GM23338 (cell line): ENCODE measurements at regions not wholly inside any gene's neighbourhood (a gene's known extent, or its start where the extent isn't known, plus 50 kb on each side); places are given as distances from the start of the nearest gene placed in this dataset.
A peak's percentile ranks its signal among the peaks of the same experiment; 100 is the strongest.
"Not testable (repeated sequence)": the region's sequence is repeated elsewhere in the genome, so short reads cannot be mapped to it uniquely, and the experiment has no call there.

Source experiments
- ATAC-seq: fragments of 200-7000 bp; cut with Tn5 transposase; 3 replicates; pipeline ENCODE4 v1.9.1; 2020
- DNase-seq: peaks from one replicate; pipeline ENCODE4 v3.0.0-alpha.2; 2015; ENCODE audit warnings: low spot score
- H2AFZ ChIP-seq: fragments of 200-600 bp; sonication (generic); 2 replicates; pipeline ENCODE4 v1.8.0; 2016; ENCODE audit warnings: antibody characterized with exemption, mild to moderate bottlenecking, moderate library complexity
- H3F3A ChIP-seq: fragments of 200-600 bp; sonication (generic); replicated peaks from 2 replicates; pipeline ENCODE4 v1.8.0; 2017; ENCODE audit warnings: antibody characterized with exemption, mixed run types, low read depth
- H3K27ac ChIP-seq: fragments of 200-600 bp; sonication (generic); 2 replicates; pipeline ENCODE4 v1.6.1; 2016; ENCODE audit warnings: low read depth
- H3K27me3 ChIP-seq: fragments of 200-600 bp; sonication (generic); 2 replicates; pipeline ENCODE4 v1.8.0; 2016; ENCODE audit warnings: mild to moderate bottlenecking, mixed run types, moderate library complexity; ENCODE audit not compliant: insufficient read depth
- H3K36me3 ChIP-seq: fragments of 200-600 bp; sonication (generic); 2 replicates; pipeline ENCODE4 v1.8.0; 2016; ENCODE audit warnings: mild to moderate bottlenecking; ENCODE audit not compliant: insufficient read depth
- H3K4me1 ChIP-seq: fragments of 200-600 bp; sonication (generic); 2 replicates; pipeline ENCODE4 v1.8.0; 2016; ENCODE audit warnings: mild to moderate bottlenecking, moderate library complexity; ENCODE audit not compliant: insufficient read depth
- H3K4me2 ChIP-seq: fragments of 200-600 bp; sonication (generic); 2 replicates; pipeline ENCODE4 v1.7.1; 2017; ENCODE audit warnings: mixed run types
- H3K4me3 ChIP-seq: fragments of 200-600 bp; sonication (generic); 2 replicates; pipeline ENCODE4 v1.6.1; 2016; ENCODE audit warnings: mixed run types
- H3K79me2 ChIP-seq: fragments of 200-600 bp; sonication (generic); replicated peaks from 2 replicates; pipeline ENCODE4 v1.8.0; 2017; ENCODE audit warnings: mild to moderate bottlenecking; ENCODE audit not compliant: insufficient read depth
- H3K9me2 ChIP-seq: fragments of 200-600 bp; sonication (generic); 2 replicates; pipeline ENCODE4 v1.8.0; 2017; ENCODE audit not compliant: insufficient read depth
- H4K20me1 ChIP-seq: fragments of 200-600 bp; sonication (generic); replicated peaks from 2 replicates; pipeline ENCODE4 v1.8.0; 2017; ENCODE audit warnings: mild to moderate bottlenecking; ENCODE audit not compliant: insufficient read depth
- H3K27ac Mint-ChIP-seq: 2 replicates; pipeline ENCODE4 v1.8.0; 2020; ENCODE audit warnings: inconsistent platforms, mild to moderate bottlenecking, moderate library complexity, mixed read lengths
- H3K27me3 Mint-ChIP-seq: 3 replicates; pipeline ENCODE4 v1.8.0; 2022; ENCODE audit warnings: low read depth, mild to moderate bottlenecking, moderate library complexity, mixed read lengths, inconsistent platforms; ENCODE audit not compliant: insufficient read depth, poor library complexity
- H3K36me3 Mint-ChIP-seq: 3 replicates; pipeline ENCODE4 v1.8.0; 2021; ENCODE audit warnings: low read depth, mild to moderate bottlenecking, inconsistent platforms, moderate library complexity, mixed read lengths
- H3K4me1 Mint-ChIP-seq: 3 replicates; pipeline ENCODE4 v1.8.0; 2020; ENCODE audit warnings: mild to moderate bottlenecking, inconsistent platforms, mixed read lengths
- H3K4me3 Mint-ChIP-seq: 3 replicates; pipeline ENCODE4 v1.8.0; 2021; ENCODE audit warnings: moderate library complexity, mild to moderate bottlenecking, inconsistent platforms, mixed read lengths
- H3K9me3 Mint-ChIP-seq: 3 replicates; pipeline ENCODE4 v1.8.0; 2020; ENCODE audit warnings: moderate library complexity, mild to moderate bottlenecking, inconsistent platforms, mixed read lengths
- CREB1 ChIP-seq: fragments of 250-450 bp; sonication (Bioruptor Pico); IDR thresholded peaks from 2 replicates; pipeline ENCODE4 v1.5.0; 2020; ENCODE audit warnings: low read depth, mild to moderate bottlenecking, moderate library complexity
- CTCF ChIP-seq, 2 experiments: fragments of 200-600 bp in 1 of 2; sonication (generic) in 1 of 2; conservative IDR thresholded peaks; 2 replicates each; pipeline versions ENCODE4 v1.5.1 to v1.6.1; 2016 to 2017; ENCODE audit warnings: antibody characterized with exemption in 2 of 2, low read depth in 2 of 2, mild to moderate bottlenecking in 2 of 2, moderate library complexity in 1 of 2
- JUNB ChIP-seq: IDR thresholded peaks from one replicate; pipeline ENCODE4 v1.6.1; 2016; ENCODE audit warnings: antibody characterized with exemption; ENCODE audit not compliant: unreplicated experiment
- NANOG ChIP-seq: IDR thresholded peaks from 2 replicates; pipeline ENCODE4 v1.6.1; 2016; ENCODE audit warnings: antibody characterized with exemption, borderline replicate concordance
- ZNF114 ChIP-seq: fragments of 250-450 bp; sonication (Bioruptor Pico); IDR thresholded peaks from 2 replicates; pipeline ENCODE4 v1.5.0; 2020; ENCODE audit warnings: mild to moderate bottlenecking, moderate library complexity
- ZNF331 ChIP-seq: fragments of 250-450 bp; sonication (Bioruptor Pico); IDR thresholded peaks from 2 replicates; pipeline ENCODE4 v1.5.0; 2020; ENCODE audit warnings: low read depth, mild to moderate bottlenecking, moderate library complexity

- H3K79me2 ChIP-seq, H2AFZ ChIP-seq, ATAC-seq, H3K4me2 ChIP-seq, H3K4me3 ChIP-seq, H3K4me1 ChIP-seq, H3K36me3 ChIP-seq, H4K20me1 ChIP-seq, H3K27ac Mint-ChIP-seq, H3K27me3 Mint-ChIP-seq, H3K9me2 ChIP-seq, H3K4me3 Mint-ChIP-seq, H3K27me3 ChIP-seq, H3K27ac ChIP-seq, H3F3A ChIP-seq, H3K4me1 Mint-ChIP-seq, DNase-seq: not testable (repeated sequence)
- Mint-ChIP-seq H3K9me3 (peaks cover 20% of the 10 kb centered on the region), H3K36me3 (peaks cover 52% of the 10 kb centered on the region)
These were observed 976.0 kb downstream of the ADGRL2 start for GRCh38 chr1:82776730-82777129.

GRCh38 chr1:82775406-82776000 is 974.8 kb downstream of the ADGRL2 start:
- Histone ChIP-seq H4K20me1 (no peaks in the 10 kb centered on the region), H3K79me2 (no peaks in the 10 kb centered on the region), H3K4me3 (no peak overlapping the region), H3K36me3 (no peaks in the 10 kb centered on the region), H2AFZ (no peak overlapping the region), H3K9me2 (peaks cover 8% of the 10 kb centered on the region), H3K27ac (no peak overlapping the region), H3K27me3 (no peaks in the 10 kb centered on the region), H3F3A (no peaks in the 10 kb centered on the region), H3K4me1 (no peaks in the 10 kb centered on the region), H3K4me2 (no peak overlapping the region)
- Mint-ChIP-seq H3K4me1 (peaks cover 9% of the 10 kb centered on the region; the same call in 2 of the 3 replicates), H3K36me3 (peaks cover 43% of the 10 kb centered on the region), H3K27ac (no peak overlapping the region), H3K9me3 (peaks cover 10% of the 10 kb centered on the region), H3K27me3 (peaks cover 4% of the 10 kb centered on the region), H3K4me3 (no peak overlapping the region)
- TF ChIP-seq CTCF (conservative IDR thresholded peaks at IDR 0.05; ENCODE audit: low read depth in 2 of 2), result peak; percentile 90 to 94
- TF ChIP-seq ZNF331 (CRISPR knock-in tag), result no peak
- TF ChIP-seq ZNF114 (CRISPR knock-in tag), result no peak
- peak; percentile 93 for ATAC-seq
- peak; percentile 93 for DNase-seq

- Histone ChIP-seq H2AFZ (no peak overlapping the region), H3F3A (no peaks in the 10 kb centered on the region), H3K9me2 (no peaks in the 10 kb centered on the region), H3K27ac (no peak overlapping the region), H3K4me1 (peaks cover 13% of the 10 kb centered on the region), H3K27me3 (no peaks in the 10 kb centered on the region), H3K36me3 (no peaks in the 10 kb centered on the region), H4K20me1 (no peaks in the 10 kb centered on the region), H3K79me2 (no peaks in the 10 kb centered on the region), H3K4me2 (no peak overlapping the region), H3K4me3 (no peak overlapping the region)
- Mint-ChIP-seq H3K9me3 (no peaks in the 10 kb centered on the region), H3K27me3 (peaks cover 2% of the 10 kb centered on the region), H3K4me1 (peaks cover 19% of the 10 kb centered on the region), H3K36me3 (no peaks in the 10 kb centered on the region), H3K27ac (no peak overlapping the region), H3K4me3 (no peak overlapping the region)
- ATAC-seq (no peak), DNase-seq (no peak)
- no peak for TF ChIP-seq ZNF331 (CRISPR knock-in tag)
- TF ChIP-seq NANOG, result no peak
- TF ChIP-seq CREB1, result no peak
- TF ChIP-seq JUNB, result no peak
These were observed 962.2 kb downstream of the ADGRL2 start for GRCh38 chr1:82762829-82763532.
